Nephron (organoid): ENCODE measurements at regions not wholly inside any gene's neighbourhood (a gene's known extent, or its start where the extent isn't known, plus 50 kb on each side); places are given as distances from the start of the nearest gene placed in this dataset.
A peak's percentile ranks its signal among the peaks of the same experiment; 100 is the strongest.

Experiments used
- H3K27ac Mint-ChIP-seq, 3 experiments: 2 replicates each; pipeline ENCODE4 v1.8.0; 2020; ENCODE audit warnings: mixed read lengths in 3 of 3, mild to moderate bottlenecking in 2 of 3, moderate library complexity in 1 of 3
- H3K27me3 Mint-ChIP-seq: 2 replicates; pipeline ENCODE4 v1.8.0; 2021; ENCODE audit warnings: low read depth, mild to moderate bottlenecking, moderate library complexity, mixed read lengths
- H3K36me3 Mint-ChIP-seq: 2 replicates; pipeline ENCODE4 v1.8.0; 2020; ENCODE audit warnings: low read depth, mixed read lengths
- H3K4me1 Mint-ChIP-seq: 2 replicates; pipeline ENCODE4 v1.8.0; 2020; ENCODE audit warnings: mixed read lengths
- H3K4me3 Mint-ChIP-seq, 3 experiments: 2 replicates each; pipeline ENCODE4 v1.8.0; 2020; ENCODE audit warnings: mild to moderate bottlenecking in 3 of 3, mixed read lengths in 3 of 3, moderate library complexity in 2 of 3
- H3K9me3 Mint-ChIP-seq: 2 replicates; pipeline ENCODE4 v1.8.0; 2020; ENCODE audit warnings: mixed read lengths
- CTCF ChIP-seq, 3 experiments: fragments of 200-600 bp; sonication (generic); IDR thresholded peaks; one replicate each; pipeline ENCODE4 v1.5.0; 2021; ENCODE audit warnings: antibody characterized with exemption in 3 of 3; ENCODE audit not compliant: unreplicated experiment in 3 of 3

GRCh38 chr3:16066975-16067374, 107.5 kb upstream of the GALNT15 start:
- Mint-ChIP-seq H3K4me1 (peaks cover 25% of the 10 kb centered on the region), H3K9me3 (no peaks in the 10 kb centered on the region), H3K4me3 (no peak overlapping the region), H3K27me3 (peaks cover 4% of the 10 kb centered on the region), H3K27ac (no peak overlapping the region), H3K36me3 (no peaks in the 10 kb centered on the region)
- TF ChIP-seq CTCF (IDR thresholded peaks at IDR 0.05; ENCODE audit: unreplicated experiment in 3 of 3): no peak

- Mint-ChIP-seq H3K4me1 (peaks cover 20% of the 10 kb centered on the region), H3K27ac (peak overlapping the region; percentile 37 to 83 (median 45)), H3K9me3 (no peaks in the 10 kb centered on the region), H3K4me3 (no peak overlapping the region), H3K36me3 (no peaks in the 10 kb centered on the region), H3K27me3 (peaks cover 4% of the 10 kb centered on the region)
- no peak for TF ChIP-seq CTCF (IDR thresholded peaks at IDR 0.05; ENCODE audit: unreplicated experiment in 3 of 3)
These were observed 106.5 kb upstream of the GALNT15 start for GRCh38 chr3:16067837-16068471.

- peak overlapping the region in 2 of 3 experiments; percentile 45 to 62 for H3K27ac Mint-ChIP-seq
- no peak for TF ChIP-seq CTCF (IDR thresholded peaks at IDR 0.05; ENCODE audit: unreplicated experiment in 3 of 3)
These were observed 105.1 kb upstream of the GALNT15 start for GRCh38 chr3:16069149-16069922.

GRCh38 chr3:16070707-16071106, 103.8 kb upstream of the GALNT15 start:
- H3K4me3 Mint-ChIP-seq: no peak overlapping the region
- no peaks in the 10 kb centered on the region for H3K9me3 Mint-ChIP-seq
- no peak for TF ChIP-seq CTCF (IDR thresholded peaks at IDR 0.05; ENCODE audit: unreplicated experiment in 3 of 3)
- no peaks in the 10 kb centered on the region for H3K36me3 Mint-ChIP-seq
- peaks cover 4% of the 10 kb centered on the region for H3K27me3 Mint-ChIP-seq
- peaks cover 6% of the 10 kb centered on the region for H3K4me1 Mint-ChIP-seq
- no peak overlapping the region for H3K27ac Mint-ChIP-seq

More at GRCh38 chr3:16069149-16069922, 105.1 kb upstream of the GALNT15 start:
- Mint-ChIP-seq H3K4me1 (peaks cover 19% of the 10 kb centered on the region), H3K4me3 (no peak overlapping the region), H3K36me3 (no peaks in the 10 kb centered on the region), H3K9me3 (no peaks in the 10 kb centered on the region), H3K27me3 (peaks cover 7% of the 10 kb centered on the region)

- Mint-ChIP-seq H3K9me3 (no peaks in the 10 kb centered on the region), H3K27ac (no peak overlapping the region), H3K36me3 (no peaks in the 10 kb centered on the region), H3K4me1 (peaks cover 6% of the 10 kb centered on the region), H3K4me3 (no peak overlapping the region), H3K27me3 (peaks cover 4% of the 10 kb centered on the region)
- no peak for TF ChIP-seq CTCF (IDR thresholded peaks at IDR 0.05; ENCODE audit: unreplicated experiment in 3 of 3)
These were observed 103.3 kb upstream of the GALNT15 start for GRCh38 chr3:16071206-16071605.
